SK-N-DZ (cell line): ENCODE measurements at regions not wholly inside any gene's neighbourhood (a gene's known extent, or its start where the extent isn't known, plus 50 kb on each side); places are given as distances from the start of the nearest gene placed in this dataset.

ENCODE experiments used
- DNase-seq: peaks from one replicate; pipeline ENCODE4 v3.0.0-alpha.2; 2015; ENCODE audit warnings: low spot score
- small RNA-seq, 2 experiments: library from RNA; depleted of rRNA; stranded (forward); fragments of <200 nt; gene quantifications; one replicate each; pipeline ENCODE3, GENCODE V24; 2014

DNA sequence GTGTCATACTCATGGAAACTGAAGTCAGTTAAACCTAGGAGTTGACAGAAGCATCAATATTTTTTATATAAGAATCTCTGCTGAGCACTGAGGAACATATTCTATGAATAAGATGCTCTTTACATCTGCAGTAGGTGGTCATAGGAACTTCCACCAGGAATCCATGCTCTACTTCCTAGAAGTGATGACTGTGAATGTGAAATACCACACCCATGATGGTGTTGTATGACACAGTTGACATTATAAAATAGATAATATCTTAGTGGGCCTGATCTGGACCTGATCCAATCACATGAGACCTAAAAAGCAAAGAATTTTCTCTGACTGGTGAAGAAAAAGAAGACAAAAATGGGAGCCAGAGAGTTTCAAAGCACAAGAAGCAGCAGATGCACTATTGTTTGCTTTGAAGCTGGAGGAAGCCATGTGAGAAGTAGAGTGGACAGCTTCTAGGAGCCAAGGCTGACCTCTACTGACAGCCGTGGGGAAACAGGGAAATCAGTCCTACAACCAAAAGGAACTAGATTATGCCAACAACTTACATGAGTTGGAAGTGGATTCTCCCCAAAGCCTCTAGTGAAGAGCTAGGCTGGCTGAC is 68.6 kb upstream of the HS3ST1 start:
- no peak for DNase-seq

DNA sequence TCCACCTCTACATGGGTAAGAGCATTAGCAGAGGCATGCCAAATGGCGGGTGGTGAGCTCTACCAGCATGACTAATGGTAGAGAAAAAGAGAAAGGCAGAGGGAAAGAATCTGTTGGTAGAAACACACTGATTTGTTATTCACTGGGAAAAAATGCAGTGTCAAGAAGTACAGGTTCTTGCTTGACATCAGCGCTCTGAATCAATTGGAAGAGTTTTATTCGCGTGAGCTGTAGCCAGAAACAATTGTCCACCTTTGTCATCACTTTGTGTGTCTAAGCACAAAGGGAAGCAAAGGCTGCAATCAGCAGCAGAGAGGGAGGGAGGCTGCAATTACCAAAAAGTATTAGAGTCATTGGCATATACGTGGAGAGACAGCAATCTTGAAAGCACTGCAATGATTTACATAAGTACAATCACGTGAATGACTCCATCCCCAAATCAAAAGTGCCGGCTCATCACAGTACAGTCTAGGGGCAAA is 67.7 kb upstream of the HS3ST1 start:
- DNase-seq: no peak

- no peak for DNase-seq
Measured at GRCh38 chr4:11495818-11496217, 67.1 kb upstream of the HS3ST1 start.

DNA sequence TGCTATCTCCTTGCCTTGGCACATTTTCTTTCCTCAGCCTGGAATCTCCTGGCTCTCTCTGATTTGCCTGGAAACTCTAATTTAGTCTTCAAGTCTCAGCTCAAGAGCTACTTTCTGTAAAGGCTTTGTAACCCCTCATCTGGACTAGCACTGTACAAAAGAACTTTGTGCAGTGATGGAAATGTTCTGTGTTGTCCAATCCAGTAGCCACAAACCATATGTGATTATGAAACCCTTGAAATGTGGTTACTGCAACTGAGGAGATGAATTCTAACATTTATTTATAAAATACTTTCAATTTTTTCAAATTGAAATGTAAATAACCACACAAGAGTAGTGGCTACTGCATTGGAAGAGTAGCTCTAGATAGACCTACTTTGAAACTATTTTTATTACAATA is 66.6 kb upstream of the HS3ST1 start:
- DNase-seq: no peak

- no peak for DNase-seq
Measured at GRCh38 chr4:11494232-11494631, 65.5 kb upstream of the HS3ST1 start.

GRCh38 chr4:11489453-11490083 is 60.9 kb upstream of the HS3ST1 start:
- DNase-seq: no peak

- no peak for DNase-seq
Measured at GRCh38 chr4:11488657-11489452, 60.2 kb upstream of the HS3ST1 start.

- DNase-seq: no peak
Measured at GRCh38 chr4:11487868-11488544, 59.3 kb upstream of the HS3ST1 start.

DNA sequence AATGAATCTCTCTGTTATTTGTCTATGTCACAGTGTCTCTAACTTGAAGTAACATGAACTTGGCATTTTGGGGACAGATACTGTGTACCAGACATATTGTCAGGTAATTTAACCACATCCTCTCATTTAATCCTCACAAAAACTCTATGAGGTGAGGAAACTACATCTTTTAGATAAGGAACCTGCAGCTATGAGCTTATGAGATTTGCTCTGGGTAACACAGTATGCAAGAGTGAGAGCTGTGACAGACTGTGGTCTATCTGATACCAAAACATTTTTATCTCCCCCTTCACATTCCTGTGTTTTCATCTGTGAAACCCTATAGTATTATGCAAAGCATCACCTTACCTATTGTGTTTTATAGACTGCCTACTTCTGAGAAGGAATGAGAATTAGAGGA is 58.4 kb upstream of the HS3ST1 start:
- DNase-seq: no peak

DNA sequence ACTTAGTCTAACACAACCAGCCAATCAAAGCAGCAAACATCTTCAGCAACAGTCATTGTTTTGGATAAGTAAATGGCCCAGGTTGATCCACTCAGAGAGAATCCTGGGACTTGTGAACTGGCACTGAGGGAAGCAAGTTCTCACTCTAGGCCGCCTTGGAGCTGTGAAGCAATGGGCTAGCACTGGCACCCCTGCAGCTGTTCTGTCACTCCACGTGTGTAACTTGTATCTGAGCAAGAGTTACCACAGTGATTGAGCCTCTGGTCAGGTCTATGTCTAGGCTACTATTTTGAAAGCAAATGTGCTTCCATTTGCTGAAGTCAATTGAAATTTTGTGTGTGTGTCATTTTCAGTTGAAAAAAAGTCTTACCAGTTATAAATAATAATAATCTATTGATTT is 57.2 kb upstream of the HS3ST1 start:
- no peak for DNase-seq

DNA sequence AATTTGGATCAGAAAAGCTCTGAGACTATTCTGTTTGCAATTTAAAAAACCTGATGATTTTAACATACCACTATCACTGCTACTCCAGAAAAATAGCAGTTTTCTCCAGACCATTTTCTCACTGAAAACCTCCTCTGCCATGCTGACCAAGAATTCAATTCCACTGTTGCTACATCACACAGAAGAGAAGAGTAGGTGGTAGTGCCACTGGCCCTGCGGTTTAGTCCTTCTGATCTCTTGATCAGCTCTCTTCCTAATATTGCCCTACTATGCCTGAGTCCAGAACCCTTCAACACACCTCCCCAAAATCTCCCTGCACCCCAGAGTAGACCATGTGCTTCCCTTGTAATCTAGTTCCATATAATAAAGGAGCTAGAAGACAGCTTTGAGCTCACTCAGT is 55.8 kb upstream of the HS3ST1 start:
- no peak for DNase-seq

GRCh38 chr4:11483046-11483445 is 54.4 kb upstream of the HS3ST1 start:
- DNase-seq: no peak

DNA sequence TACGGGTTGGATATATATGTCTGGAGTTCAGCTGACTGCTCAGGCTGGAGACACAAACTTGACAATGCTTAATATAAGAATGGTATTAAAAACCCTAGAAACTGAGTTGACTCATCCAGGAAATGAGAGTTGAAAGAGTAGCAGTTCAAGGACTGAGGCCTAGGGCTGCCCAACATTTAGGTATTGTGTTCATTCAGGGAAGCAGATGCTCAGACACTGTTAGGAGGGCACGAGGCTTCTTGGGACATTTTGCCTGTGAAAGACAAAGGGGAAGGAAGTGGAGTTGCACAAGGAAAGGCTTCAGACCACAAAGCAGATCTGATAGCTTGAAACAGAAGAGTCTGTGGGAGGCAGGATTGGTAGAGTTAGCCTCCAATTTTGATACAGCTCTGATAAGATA is 52.0 kb upstream of the HS3ST1 start:
- no peak for DNase-seq

Small RNA genes in the stretch of these regions (small RNA-seq; reads per million reads assigned to genes)
- gene RF00026: 0 reads per million in 2 experiments
- gene RNU6-578P: 0 reads per million in 2 experiments
